Natural killer cell (primary cell): ENCODE measurements at regions not wholly inside any gene's neighbourhood (a gene's known extent, or its start where the extent isn't known, plus 50 kb on each side); places are given as distances from the start of the nearest gene placed in this dataset.

Source experiments
- ATAC-seq, 3 donors: fragments of 150-1000 bp in 2 of 3; fragments of 200-7000 bp in 1 of 3; cut with Tn5 transposase; 1 replicate in 1 of 3; 2 replicates in 2 of 3; pipeline ENCODE4 v1.10.0; 2021; ENCODE audit warnings: mild to moderate bottlenecking in 2 of 3, moderate library complexity in 2 of 3
- DNase-seq, 2 donors: peaks; one replicate each; pipeline versions ENCODE4 v3.0.0 to v3.0.0-alpha.2; 2013 to 2021; ENCODE audit warnings: mixed read lengths in 1 of 2
- H3K27ac ChIP-seq: one replicate; pipeline ENCODE4 v1.5.1; 2013; ENCODE audit warnings: mild to moderate bottlenecking, low read length
- H3K27me3 ChIP-seq: one replicate; pipeline ENCODE4 v1.6.1; 2013; ENCODE audit warnings: low read length; ENCODE audit not compliant: control insufficient read depth, insufficient read depth
- H3K36me3 ChIP-seq: one replicate; pipeline ENCODE4 v1.6.1; 2013; ENCODE audit warnings: low read length; ENCODE audit not compliant: control insufficient read depth, insufficient read depth
- H3K4me1 ChIP-seq: one replicate; pipeline ENCODE4 v1.6.1; 2013; ENCODE audit warnings: low read length; ENCODE audit not compliant: control insufficient read depth, insufficient read depth
- H3K4me3 ChIP-seq: one replicate; pipeline ENCODE4 v1.5.1; 2013; ENCODE audit warnings: low read length
- H3K9me3 ChIP-seq: one replicate; pipeline ENCODE4 v1.6.1; 2013; ENCODE audit warnings: low read length; ENCODE audit not compliant: control insufficient read depth, insufficient read depth
- H3K27ac Mint-ChIP-seq, 2 donors: one replicate each; pipeline ENCODE4 v1.8.0; 2022; ENCODE audit warnings: mild to moderate bottlenecking in 2 of 2, mixed read lengths in 2 of 2, moderate library complexity in 1 of 2
- H3K27me3 Mint-ChIP-seq, 2 donors: one replicate each; pipeline ENCODE4 v1.8.0; 2022; ENCODE audit warnings: low read depth in 2 of 2, mixed read lengths in 2 of 2
- H3K36me3 Mint-ChIP-seq: one replicate; pipeline ENCODE4 v1.8.0; 2022; ENCODE audit warnings: mixed read lengths
- H3K4me1 Mint-ChIP-seq, 2 donors: one replicate each; pipeline ENCODE4 v1.8.0; 2022; ENCODE audit warnings: mixed read lengths in 2 of 2
- H3K4me3 Mint-ChIP-seq: one replicate; pipeline ENCODE4 v1.8.0; 2022; ENCODE audit warnings: mild to moderate bottlenecking, moderate library complexity, mixed read lengths
- H3K9me3 Mint-ChIP-seq, 2 donors: one replicate each; pipeline ENCODE4 v1.8.0; 2022; ENCODE audit warnings: mixed read lengths in 2 of 2
- WGBS: methylation state at CpG from one replicate; pipeline ENCODE4 v1.1.7; 2013; ENCODE audit warnings: missing lambda C conversion rate; ENCODE audit not compliant: insufficient coverage; 5-methylcytosine and 5-hydroxymethylcytosine counted together
- intact Hi-C: fragments of 100-400 bp; cut with micrococcal nuclease; formaldehyde crosslinking; loops from one replicate; pipeline ENCODE4 v1.14.2; 2022
- TF ChIP-seq, protein P1 (sequence below): fragments of 200-600 bp; IDR thresholded peaks from one replicate; pipeline ENCODE4 v1.8.0; 2022; ENCODE audit warnings: antibody characterized with exemption

DNA sequence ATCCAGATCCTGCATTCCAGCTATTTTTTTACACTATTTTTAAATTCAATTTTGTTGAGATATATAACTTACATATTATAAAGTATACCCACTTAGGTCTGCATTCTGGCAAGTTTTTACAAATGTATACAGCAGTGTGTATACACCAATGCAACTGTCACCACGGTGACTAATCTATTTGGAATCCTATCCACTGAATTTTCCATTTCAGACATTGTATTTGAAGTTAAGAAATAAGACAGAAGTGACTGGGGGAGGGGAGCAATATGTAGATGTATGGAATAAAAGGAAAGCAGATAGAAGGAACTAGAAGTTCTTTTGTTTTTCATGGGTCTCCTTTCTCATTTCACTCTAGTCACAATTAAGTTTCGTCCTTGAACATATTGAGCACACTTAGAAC is 431.5 kb upstream of the CHRM3 start:
- Histone ChIP-seq H3K27me3 (no peaks in the 10 kb centered on the region), H3K4me3 (no peak overlapping the region), H3K9me3 (peaks cover 2% of the 10 kb centered on the region), H3K27ac (no peak overlapping the region), H3K36me3 (no peaks in the 10 kb centered on the region), H3K4me1 (no peaks in the 10 kb centered on the region)
- ATAC-seq: no peak
- Mint-ChIP-seq H3K4me3 (no peak overlapping the region), H3K27ac (no peak overlapping the region), H3K4me1 (peaks cover 5 to 7% of the 10 kb centered on the region in 2 donors), H3K9me3 (peaks cover 0 to 3% of the 10 kb centered on the region in 2 donors), H3K27me3 (no peaks in the 10 kb centered on the region), H3K36me3 (no peaks in the 10 kb centered on the region)
- TF ChIP-seq, protein P1, sequence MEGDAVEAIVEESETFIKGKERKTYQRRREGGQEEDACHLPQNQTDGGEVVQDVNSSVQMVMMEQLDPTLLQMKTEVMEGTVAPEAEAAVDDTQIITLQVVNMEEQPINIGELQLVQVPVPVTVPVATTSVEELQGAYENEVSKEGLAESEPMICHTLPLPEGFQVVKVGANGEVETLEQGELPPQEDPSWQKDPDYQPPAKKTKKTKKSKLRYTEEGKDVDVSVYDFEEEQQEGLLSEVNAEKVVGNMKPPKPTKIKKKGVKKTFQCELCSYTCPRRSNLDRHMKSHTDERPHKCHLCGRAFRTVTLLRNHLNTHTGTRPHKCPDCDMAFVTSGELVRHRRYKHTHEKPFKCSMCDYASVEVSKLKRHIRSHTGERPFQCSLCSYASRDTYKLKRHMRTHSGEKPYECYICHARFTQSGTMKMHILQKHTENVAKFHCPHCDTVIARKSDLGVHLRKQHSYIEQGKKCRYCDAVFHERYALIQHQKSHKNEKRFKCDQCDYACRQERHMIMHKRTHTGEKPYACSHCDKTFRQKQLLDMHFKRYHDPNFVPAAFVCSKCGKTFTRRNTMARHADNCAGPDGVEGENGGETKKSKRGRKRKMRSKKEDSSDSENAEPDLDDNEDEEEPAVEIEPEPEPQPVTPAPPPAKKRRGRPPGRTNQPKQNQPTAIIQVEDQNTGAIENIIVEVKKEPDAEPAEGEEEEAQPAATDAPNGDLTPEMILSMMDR: no peak
- intact Hi-C loops: loop anchor here (5.0 kb wide), 1 partner anchor 703 kb away; no protein-coding TSS in a partner anchor
- DNase-seq: no peak
- no CpG with 5 or more reads among the region's 2 CpGs for WGBS

DNA sequence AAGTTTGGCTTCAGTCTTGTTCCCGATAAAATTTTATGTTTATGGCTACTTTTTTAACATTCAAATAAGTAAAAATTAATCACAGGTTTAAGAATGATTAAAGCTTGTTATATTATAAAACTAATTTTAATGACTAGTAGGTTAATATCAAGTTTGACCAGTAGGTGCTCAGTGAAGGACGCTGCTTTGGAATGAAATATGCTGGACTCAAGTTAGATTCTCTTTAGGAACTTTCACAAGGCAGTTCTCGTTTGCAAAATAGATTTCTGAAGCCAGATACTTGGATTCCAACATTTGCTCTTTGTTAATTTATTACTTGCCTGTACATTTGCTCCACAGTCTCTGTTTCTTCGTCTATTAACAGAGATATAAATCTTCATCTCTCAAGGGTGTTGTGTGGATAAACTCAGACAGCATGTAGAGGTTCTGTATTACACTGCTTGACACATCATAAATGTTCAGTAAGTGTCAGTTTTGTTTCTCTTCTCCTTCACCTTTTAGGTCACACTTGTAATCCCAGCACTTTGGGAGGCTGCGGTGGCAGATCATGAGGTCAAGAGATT is 432.8 kb upstream of the CHRM3 start:
- DNase-seq (no peak), ATAC-seq (no peak)
- Mint-ChIP-seq H3K36me3 (no peaks in the 10 kb centered on the region), H3K27ac (no peak overlapping the region), H3K4me1 (peaks cover 5 to 7% of the 10 kb centered on the region in 2 donors), H3K4me3 (no peak overlapping the region), H3K9me3 (peaks cover 0 to 3% of the 10 kb centered on the region in 2 donors), H3K27me3 (no peaks in the 10 kb centered on the region)
- peaks cover 2% of the 10 kb centered on the region for H3K9me3 ChIP-seq
- intact Hi-C loops: loop anchor here (5.0 kb wide), 1 partner anchor 701 kb away; no protein-coding TSS in a partner anchor
- no peaks in the 10 kb centered on the region for H3K27me3 ChIP-seq
- no peaks in the 10 kb centered on the region for H3K36me3 ChIP-seq
- TF ChIP-seq, protein P1: no peak
- H3K4me3 ChIP-seq: no peak overlapping the region
- no peak overlapping the region for H3K27ac ChIP-seq
- 78% methylated on average over 3 of the region's 5 CpGs for WGBS
- no peaks in the 10 kb centered on the region for H3K4me1 ChIP-seq

DNA sequence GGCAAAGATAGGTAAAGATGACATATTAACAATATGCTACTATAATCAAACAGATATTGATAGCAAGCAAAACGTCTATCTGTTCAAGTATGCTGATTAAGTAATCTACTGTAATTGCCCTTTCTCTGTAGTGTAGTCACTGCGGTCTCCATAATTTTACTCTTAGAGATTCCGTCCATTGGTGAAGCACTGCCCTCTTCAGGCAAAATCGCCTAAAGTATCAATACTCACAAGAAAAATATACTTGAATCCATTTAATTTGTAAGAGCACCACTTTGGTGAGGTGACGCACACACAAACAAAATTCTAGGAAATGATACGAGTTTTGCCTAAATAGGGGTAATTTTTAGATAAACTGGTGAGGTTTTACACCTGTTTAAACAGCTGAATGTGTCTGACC is 434.6 kb upstream of the CHRM3 start:
- WGBS: 42% methylated on average over 6 of the region's 6 CpGs
- intact Hi-C loops: loop anchor here (5.0 kb wide), 1 partner anchor 700 kb away; no protein-coding TSS in a partner anchor
- ATAC-seq (no peak), DNase-seq (no peak)
- Mint-ChIP-seq H3K36me3 (no peaks in the 10 kb centered on the region), H3K4me3 (no peak overlapping the region), H3K27ac (no peak overlapping the region), H3K9me3 (peaks cover 0 to 3% of the 10 kb centered on the region in 2 donors), H3K4me1 (peaks cover 5 to 7% of the 10 kb centered on the region in 2 donors), H3K27me3 (no peaks in the 10 kb centered on the region)
- H3K9me3 ChIP-seq: peaks cover 2% of the 10 kb centered on the region
- H3K27ac ChIP-seq: no peak overlapping the region
- TF ChIP-seq, protein P1: no peak
- no peaks in the 10 kb centered on the region for H3K27me3 ChIP-seq
- no peaks in the 10 kb centered on the region for H3K4me1 ChIP-seq
- no peaks in the 10 kb centered on the region for H3K36me3 ChIP-seq
- H3K4me3 ChIP-seq: no peak overlapping the region

DNA sequence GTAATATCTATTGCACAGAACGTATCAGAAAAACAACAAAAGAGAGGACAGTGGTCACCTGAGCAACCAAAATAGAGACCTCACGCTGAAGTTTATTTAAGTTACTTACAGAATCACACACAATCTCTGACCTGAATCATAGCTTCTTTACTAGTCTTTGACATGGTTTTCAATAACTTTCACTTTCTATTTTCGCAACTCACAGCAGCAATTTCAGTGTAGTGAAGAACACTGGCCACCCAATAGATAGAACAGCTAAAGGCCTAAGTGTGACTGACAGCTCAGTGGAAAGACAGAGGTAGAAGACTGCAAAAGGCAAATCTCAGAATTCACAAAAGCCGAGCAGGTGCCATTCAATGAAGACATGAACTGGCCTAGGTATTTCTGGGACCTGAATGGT is 435.6 kb upstream of the CHRM3 start:
- no peak overlapping the region for H3K27ac ChIP-seq
- H3K4me3 Mint-ChIP-seq: peak overlapping the region; percentile 43
- intact Hi-C loops: loop anchor here (5.0 kb wide), 1 partner anchor 698 kb away; no protein-coding TSS in a partner anchor
- H3K27ac Mint-ChIP-seq: no peak overlapping the region
- DNase-seq (no peak), ATAC-seq (peak in 1 of 3 donors; percentile 38)
- no peak overlapping the region for H3K4me3 ChIP-seq
- 13% methylated on average over 4 of the region's 4 CpGs for WGBS
- H3K9me3 ChIP-seq: peaks cover 2% of the 10 kb centered on the region
- TF ChIP-seq, protein P1: no peak
- H3K9me3 Mint-ChIP-seq: no peaks in the 10 kb centered on the region
- no peaks in the 10 kb centered on the region for H3K36me3 ChIP-seq
- no peaks in the 10 kb centered on the region for H3K27me3 Mint-ChIP-seq
- H3K4me1 Mint-ChIP-seq: peaks cover 5 to 7% of the 10 kb centered on the region in 2 donors
- H3K27me3 ChIP-seq: no peaks in the 10 kb centered on the region
- H3K4me1 ChIP-seq: no peaks in the 10 kb centered on the region
- H3K36me3 Mint-ChIP-seq: no peaks in the 10 kb centered on the region
